GM12878 (cell line): ENCODE measurements at regions not wholly inside any gene's neighbourhood (a gene's known extent, or its start where the extent isn't known, plus 50 kb on each side); places are given as distances from the start of the nearest gene placed in this dataset.
"Not testable (repeated sequence)": the region's sequence is repeated elsewhere in the genome, so short reads cannot be mapped to it uniquely, and the experiment has no call there.

Source experiments
- CTCF ChIP-seq, 3 experiments: IDR thresholded peaks in 2 of 3; conservative IDR thresholded peaks in 1 of 3; 2 replicates each; pipeline ENCODE4 v1.5.1; 2011; ENCODE audit warnings: low read depth in 3 of 3, low read length in 3 of 3, mild to moderate bottlenecking in 3 of 3, control low read depth in 2 of 3, moderate library complexity in 2 of 3, inconsistent platforms in 1 of 3, mixed read lengths in 1 of 3; ENCODE audit not compliant: control insufficient read depth in 2 of 3, insufficient read depth in 1 of 3; ENCODE audit errors: extremely low read depth in 1 of 3
- EZH2 ChIP-seq: IDR thresholded peaks from 2 replicates; pipeline ENCODE4 v1.6.1; 2012; ENCODE audit warnings: low read depth, mild to moderate bottlenecking, control low read depth, inconsistent platforms, low read length, borderline replicate concordance; ENCODE audit not compliant: control insufficient read depth
- HDAC2 ChIP-seq: fragments of 200-600 bp; sonication (generic); IDR thresholded peaks from 2 replicates; pipeline ENCODE4 v1.6.1; 2017
- POLR2AphosphoS2 ChIP-seq: IDR thresholded peaks from 2 replicates; pipeline ENCODE4 v1.6.1; 2011; ENCODE audit warnings: low read depth, mild to moderate bottlenecking, low read length, improper control_type of control experiment, moderate library complexity
- TAF1 ChIP-seq: IDR thresholded peaks from 2 replicates; pipeline ENCODE4 v1.6.1; 2011; ENCODE audit warnings: mild to moderate bottlenecking, low read depth, low read length, borderline replicate concordance

GRCh38 chr7:76914361-76914760 is 117.8 kb downstream of the SPDYE17 start:
- TF ChIP-seq HDAC2; EZH2; CTCF (IDR thresholded peaks at IDR 0.05 in 2 of 3, conservative IDR thresholded peaks at IDR 0.05 in 1 of 3; ENCODE audit: control insufficient read depth in 2 of 3, extremely low read depth in 1 of 3, insufficient read depth in 1 of 3, low read depth in 3 of 3, low read length in 3 of 3); TAF1; POLR2AphosphoS2: not testable (repeated sequence)
